ENCODE measurements at regions not wholly inside any gene's neighbourhood (a gene's known extent, or its start where the extent isn't known, plus 50 kb on each side); places are given as distances from the start of the nearest gene placed in this dataset.
"Not testable (repeated sequence)": the region's sequence is repeated elsewhere in the genome, so short reads cannot be mapped to it uniquely, and the experiment has no call there.

DNA sequence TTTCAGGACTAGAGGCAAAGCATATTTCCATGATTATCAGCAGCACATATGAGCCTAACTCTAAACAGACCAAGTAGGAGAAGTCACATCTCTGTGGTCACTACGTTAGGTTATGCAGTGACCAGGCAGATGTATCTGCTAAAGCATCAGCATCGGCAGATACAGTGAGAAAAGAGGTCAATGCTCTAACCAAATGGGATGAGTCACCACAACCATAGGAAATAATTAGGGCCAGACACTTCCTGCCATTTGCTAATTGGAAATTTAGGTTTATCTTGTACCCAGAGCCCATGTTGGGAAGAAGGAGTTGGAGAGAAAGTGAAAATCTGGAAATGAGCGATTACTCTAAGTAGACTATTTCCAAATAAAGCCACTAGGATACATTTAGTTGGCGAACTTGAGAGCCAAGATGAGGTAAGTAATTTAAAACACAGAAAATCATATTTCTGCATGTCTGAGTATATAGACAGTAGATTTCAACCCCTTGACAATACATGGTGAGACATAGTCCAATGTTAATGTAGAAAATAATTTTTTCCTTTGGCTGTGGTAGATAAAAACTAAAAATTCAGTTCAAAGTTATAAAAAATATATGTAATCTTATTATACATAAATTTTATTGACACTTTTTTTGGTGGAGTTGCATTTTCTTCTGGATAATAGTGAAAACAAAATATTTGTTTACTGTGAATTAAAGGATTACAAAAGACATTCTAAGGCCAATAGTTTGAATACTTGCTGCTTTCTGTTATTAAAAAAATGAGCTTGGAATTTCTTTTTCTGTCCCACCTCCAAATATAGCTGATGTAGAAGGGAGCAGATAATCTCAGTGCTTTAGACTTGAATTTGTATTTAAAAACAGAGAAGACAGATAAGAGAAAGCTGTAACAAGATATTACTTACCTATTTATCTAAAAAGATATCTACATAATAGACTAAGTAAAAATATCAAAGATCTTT lies 104.4 kb upstream of the CSNK1A1L start:
- DNase-seq = no peak

DNA sequence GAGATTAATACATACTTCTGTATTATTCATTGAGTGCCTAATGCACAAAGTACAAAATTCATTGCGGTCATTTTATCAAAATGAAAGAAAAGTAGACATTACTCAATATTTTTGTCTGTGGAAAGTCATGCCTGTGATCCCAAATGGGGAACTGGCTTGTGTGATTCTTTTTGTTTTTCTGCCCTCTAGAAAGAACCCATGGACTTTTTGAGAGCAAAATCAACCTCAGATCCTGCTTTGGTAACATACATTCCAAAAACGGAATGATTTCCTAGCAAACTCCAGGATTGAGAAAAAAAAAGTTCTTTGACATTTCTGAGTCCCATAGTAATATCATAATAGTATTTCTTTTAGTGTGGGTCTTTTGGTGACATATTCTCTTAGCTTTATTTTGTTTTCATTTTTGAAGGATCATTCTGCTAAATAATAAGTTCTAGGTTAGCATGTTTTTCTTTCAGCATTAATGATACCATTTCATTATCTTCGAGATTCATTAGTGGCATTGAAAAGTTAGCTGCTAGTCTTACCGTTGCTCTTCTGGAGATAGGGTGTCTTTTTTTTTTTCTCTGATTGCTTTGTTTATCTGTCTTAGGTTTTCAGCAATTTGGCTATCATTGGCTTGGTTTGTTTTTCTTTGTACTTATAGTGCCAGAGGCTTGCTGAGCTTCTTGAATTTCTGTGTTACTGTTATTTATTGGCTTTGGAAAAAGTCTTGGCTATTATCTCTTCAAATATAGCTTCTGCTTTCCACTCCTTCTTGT lies 102.4 kb upstream of the CSNK1A1L start:
- DNase-seq = no peak

DNA sequence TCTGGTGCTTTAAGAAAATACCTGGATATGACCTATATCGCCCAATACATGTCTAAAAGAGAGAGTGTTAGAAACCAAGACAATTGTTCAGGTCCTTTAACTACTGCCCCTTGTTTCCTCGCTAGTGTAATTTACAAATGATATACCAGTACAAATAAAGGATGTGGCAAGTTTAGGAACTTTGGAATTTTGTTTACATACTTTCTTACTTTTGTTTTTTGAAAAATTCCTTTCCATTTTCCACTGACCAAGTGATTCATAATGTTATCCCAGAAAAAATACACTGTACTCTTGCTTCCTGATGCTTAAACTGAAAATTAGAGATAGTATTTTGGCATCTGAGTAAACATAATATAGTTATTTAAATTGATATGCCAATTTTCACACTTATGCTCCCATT lies 96.8 kb upstream of the CSNK1A1L start:
- no peak for DNase-seq

DNA sequence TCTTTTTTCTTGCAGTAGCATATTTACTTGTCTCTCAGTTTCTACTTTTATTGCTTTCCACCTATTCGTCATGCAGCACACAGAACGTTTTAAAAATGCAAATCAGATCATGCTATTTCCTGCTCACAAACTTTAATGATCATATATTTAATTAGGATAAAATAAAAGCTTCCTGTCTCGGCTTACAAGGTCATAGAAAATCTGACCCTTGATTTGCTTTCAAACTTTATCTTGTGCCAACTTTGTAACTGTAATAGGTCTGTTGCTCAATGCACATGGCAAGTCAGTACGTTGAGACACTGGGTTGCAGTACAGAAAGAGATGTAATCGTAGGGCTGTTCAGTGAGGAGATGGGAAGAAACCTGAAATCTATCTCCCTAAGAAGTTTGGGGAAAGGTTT lies 95.6 kb upstream of the CSNK1A1L start:
- no peak for DNase-seq

DNA sequence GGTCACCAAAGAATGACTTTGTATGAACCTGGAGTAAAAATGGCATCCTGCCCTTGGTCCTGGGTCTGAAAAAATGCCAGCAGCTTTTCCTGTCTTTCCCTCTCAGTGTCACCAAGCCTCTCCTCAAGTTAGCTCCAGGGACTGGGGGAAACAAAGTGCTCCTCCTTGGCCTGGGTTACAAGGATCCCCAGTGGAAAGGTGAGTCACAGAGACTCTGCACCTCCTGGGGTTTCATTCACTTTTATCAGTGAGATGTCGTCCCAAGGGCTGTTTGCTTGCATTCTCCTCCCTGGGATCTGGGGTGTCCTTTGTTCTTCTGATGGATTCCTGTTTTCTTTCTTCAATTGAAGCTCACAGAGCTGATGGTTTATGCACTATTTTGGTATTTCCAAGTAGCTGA lies 93.2 kb upstream of the CSNK1A1L start:
- DNase-seq = no peak

DNA sequence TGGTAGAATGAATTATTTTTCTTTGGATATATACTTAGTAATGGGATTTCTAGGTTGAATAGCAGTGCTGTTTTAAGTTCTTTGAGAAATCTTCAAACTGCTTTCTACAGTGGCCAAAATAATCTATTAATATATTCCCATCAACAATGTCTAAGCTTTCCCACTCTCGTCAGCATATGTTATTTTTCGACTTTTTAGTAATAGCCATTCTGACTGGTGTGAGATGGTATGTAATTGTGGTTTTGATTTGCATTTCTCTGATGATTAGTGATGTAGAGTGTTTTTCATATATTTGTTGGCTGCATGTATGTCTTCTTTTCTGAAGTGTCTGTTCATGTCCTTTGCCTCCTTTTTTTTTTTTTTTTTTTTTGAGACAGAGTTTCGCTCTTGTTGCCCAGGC lies 90.2 kb upstream of the CSNK1A1L start:
- DNase-seq = no peak

DNA sequence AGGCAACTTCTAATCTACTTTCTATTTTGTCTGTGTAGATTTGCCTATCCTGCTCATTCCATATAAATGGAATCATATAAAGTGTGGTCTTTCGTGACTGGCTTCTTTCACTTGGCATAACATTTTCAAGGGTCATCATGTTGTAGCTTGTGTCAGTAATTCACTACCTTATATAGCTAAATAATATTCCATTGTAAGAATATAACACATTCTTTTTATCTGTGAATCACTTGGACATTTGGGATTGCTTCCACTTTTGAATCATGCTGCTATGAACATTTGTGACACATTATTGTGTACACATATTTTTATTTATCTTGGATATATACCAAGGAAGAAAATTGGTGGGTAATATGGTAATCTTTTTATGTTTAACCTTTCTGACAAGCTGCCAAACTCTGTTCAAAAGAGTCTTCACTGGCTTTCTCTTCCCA lies 89.0 kb upstream of the CSNK1A1L start:
- no peak for DNase-seq

DNA sequence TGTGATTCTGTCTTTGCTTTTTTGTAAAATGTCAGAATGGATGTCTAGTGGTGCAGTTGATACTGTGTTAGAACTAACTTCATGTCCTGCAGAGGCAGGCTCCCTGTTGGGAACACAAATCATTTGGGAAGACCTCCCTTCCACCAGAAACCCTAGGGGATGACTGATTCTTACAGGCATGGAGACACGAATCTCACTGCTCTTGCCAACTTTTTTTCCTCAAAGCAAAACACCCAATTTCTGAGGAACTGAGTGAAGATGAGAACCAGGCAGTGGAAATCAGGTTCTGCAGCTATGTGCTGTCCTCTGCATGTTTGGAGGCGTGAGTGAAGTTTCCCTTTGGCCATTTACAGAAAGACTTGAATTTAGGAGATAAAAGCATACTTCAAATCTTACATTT lies 87.5 kb upstream of the CSNK1A1L start:
- no peak for DNase-seq

DNA sequence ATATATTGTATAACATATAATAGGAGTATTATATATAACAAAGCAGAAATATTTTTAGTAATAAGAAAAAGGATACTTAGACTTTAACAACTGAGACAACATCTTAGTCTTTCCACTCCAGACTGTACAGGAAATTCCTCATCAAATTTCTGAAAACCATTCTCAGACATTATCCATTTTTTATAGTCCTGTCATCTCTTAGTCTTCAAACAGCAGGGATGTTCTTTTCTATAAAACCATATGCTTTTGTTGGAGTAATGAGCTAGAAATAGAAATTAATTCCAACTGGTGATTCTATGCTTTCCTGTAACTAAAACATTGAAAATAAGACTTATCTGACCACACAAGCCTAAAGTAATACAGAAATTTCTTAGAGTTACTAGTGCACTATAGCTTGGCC lies 82.2 kb upstream of the CSNK1A1L start:
- no peak for DNase-seq

DNA sequence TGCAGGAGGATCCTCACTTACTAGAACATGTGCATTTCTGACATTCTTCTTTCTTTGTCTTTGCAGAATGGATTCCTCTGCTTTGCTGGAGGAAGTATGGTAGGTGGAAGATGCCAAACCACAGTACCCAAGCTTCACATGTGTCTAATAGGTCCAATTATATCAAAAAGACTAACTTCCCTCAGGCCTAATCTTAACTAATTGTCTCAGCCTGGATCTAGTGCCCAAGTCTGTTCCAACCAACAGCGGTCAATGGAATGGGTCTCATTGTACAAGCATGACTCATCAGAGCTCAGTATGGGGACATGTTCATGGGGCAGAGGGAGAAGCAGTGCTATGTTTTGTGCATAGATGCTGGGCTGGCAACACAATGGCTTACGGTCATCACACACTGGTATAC lies 81.6 kb upstream of the CSNK1A1L start:
- no peak for DNase-seq

DNA sequence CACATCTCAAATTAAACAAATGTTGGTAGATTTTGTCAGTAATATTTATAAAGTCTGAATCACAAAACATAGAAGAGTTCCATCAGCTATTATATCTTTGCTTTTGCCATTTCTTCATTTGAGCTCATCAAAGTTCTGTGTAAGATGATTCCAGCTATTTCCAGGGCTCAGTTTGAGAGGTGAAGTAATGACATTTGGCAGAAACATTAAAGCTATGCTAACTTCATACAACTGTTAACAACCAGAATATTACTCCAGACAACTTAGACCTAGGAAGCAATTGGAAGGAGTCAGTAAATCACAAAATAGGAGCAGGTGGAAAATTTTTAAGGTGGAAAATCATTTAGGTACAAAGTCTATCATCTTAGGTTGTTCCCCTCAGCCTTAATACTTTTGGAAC lies 76.2 kb upstream of the CSNK1A1L start:
- DNase-seq = no peak

DNA sequence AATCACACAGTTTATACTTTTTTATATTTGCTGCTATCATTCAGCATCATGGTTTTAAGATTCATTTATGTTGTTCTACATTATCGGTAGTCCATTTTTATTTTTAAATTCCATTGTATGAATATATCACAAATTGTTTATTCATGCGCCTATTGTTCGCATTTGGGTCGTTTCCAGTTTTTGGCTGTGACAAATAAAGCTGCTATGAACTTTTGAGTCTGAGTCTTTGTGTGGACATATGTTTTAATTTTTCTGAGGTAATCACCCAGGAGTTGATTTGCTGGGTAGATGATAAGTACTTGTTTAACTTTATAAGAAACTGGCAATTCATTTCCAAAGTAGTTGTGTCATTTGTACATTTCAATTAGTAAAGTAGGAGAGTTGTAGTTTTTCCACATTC lies 74.2 kb upstream of the CSNK1A1L start:
- DNase-seq = no peak

DNA sequence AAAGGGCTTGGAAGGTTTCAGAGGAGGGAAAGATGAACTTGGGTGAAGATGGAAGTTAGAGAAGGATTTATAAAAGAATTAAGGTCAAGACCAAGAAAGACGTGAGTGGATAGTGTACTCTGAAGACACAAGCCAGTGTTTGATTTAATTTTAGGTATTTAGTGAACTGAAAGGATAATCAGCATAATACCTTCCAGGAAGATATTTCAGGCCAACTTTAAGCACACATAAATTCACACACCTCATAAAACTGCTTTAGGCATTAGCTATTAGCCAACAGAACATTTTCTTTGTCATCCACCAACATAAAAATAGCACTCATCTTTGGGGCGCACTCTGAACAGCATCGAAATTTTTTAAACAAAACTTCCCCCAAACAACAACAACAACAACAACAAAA lies 71.7 kb upstream of the CSNK1A1L start:
- DNase-seq = no peak

DNA sequence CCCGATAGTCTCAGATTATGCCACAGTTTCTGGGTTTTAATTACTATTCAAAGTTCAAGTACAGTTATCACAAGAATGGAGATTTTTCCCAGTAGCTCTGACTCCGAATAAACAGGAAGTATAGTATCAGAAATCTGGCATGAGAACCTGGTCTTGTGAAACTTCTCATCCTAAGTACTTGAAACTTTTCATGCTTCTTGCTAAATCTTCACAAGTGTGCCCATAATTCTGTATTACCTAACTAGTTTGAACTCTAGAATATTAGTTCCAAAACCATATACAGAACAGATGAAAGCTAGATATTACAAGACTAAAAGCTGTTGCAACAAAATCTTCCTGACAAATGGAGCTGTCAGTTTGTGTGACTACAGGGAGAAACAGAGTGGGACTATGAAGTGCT lies 70.5 kb upstream of the CSNK1A1L start:
- DNase-seq = no peak

DNA sequence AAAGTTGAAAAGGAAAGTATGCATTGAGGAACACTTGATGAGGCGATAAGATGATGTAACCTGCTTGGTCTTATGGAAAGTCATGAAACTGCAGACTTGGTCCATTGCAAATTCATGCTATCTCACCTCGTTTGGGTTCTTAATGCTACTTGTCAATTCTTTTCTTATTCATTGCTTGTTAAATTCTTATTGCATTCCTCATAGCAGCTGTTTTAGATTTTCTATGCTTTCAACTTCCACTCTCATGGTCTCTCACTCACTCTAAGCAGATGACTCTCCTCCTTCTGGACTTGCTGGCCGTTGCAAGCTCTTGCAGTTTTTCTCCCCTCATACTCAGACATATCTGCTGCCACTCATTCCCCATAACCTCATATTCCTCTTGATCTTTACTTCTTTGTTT lies 67.8 kb upstream of the CSNK1A1L start:
- DNase-seq = no peak

DNA sequence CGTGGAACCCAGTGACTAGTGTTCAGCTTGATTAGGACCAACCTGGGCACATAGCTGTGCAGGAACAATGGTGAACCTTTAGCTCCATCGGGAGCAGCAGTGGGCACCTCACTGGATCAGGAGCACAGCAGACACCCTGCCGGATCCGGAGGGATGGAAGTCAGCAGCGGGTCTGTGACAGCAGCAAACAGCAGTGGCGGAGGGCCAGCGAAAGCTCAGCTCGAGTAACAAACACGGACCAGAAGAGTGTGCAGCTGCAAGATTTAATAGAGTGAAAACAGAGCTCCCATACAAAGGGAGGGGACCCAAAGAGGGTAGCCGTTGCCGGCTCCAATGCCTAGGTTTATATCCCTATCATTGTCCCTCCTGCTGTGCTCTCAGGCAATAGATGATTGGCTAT lies 66.8 kb upstream of the CSNK1A1L start:
- not testable (repeated sequence) for DNase-seq

DNA sequence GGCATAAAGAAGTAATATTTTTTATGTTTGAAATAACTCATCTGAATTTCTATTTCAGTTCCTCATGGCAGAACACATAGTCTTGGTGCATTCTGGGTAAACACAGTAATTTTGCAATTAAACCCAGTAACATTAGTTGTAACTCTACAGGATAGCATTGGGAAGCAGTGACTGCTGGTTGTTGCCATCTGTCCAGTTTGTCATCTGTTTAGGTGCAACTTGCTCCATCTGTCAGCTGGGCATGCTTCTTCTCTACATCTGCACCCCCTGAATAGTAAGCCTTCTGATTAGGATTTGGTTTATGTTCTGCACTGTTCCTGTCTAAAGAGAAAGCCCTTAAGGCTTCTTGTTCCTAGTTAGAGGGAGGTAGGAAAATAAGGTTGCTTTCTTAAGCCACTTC lies 63.5 kb upstream of the CSNK1A1L start:
- DNase-seq = no peak

DNA sequence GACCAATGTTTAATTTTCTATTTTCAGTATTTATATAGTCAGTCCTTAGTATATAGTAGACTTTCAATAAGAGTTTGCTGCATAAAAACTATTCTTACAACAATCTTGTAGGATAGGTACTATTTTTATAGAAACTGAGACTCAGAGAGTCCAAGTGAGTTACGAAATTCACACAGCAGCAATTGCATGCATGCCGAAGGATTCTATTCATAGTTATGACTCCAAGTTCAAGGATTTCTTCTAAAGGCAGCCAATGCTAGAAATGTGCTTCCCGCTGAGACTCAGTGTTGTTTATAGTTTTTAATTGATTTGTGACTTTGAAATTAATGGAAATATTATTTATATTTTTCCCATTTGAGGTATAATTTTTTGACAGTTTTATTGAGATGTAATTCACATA lies 62.7 kb upstream of the CSNK1A1L start:
- no peak for DNase-seq

DNA sequence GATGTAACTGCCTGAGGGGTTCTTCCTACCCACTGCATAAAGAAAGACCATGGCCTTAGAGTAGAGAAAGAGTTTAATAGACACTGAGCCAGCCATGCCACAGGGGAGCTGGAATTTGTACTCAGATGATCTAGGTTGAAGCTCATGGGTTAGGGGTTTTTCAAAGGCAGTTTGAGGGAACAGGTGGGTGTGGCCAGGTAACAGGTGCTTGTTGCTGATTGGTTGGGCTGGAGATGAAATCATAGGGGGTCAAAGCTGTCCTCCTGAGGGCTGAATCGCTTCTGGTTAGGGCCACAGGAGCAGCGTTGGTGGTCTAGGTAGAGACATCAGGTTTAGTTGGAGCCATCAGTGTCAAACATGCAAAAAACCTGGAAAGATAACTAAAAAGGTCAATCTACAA lies 59.2 kb upstream of the CSNK1A1L start:
- DNase-seq = no peak

DNA sequence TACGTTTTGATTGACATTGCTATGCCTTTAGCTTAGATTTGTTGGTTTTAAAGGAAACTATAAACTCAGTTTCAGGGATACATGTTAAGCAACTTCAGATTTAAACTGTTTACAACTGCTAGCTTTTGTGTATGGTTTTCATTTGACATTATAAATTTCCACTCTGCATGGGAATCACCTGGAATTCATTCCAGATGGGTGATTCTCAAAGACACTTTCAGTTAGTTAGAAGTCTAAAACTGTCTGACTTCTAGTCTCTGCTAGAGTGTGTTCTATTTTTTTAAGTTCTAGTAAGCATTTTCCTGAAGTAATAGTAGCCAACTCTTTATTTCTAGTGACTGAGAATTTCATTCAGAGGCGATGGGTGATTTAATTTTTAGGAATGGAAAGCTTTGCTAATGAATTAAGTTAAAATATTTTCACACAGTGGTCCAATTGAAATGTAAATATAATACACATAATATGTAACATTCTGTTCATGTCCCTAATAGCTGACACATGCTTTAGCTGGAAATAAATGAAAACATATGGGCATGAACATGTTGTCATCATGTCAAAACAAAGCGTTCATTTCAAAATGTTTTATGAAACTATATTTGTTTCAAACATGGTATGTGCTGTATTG lies 58.3 kb upstream of the CSNK1A1L start:
- DNase-seq = no peak

DNA sequence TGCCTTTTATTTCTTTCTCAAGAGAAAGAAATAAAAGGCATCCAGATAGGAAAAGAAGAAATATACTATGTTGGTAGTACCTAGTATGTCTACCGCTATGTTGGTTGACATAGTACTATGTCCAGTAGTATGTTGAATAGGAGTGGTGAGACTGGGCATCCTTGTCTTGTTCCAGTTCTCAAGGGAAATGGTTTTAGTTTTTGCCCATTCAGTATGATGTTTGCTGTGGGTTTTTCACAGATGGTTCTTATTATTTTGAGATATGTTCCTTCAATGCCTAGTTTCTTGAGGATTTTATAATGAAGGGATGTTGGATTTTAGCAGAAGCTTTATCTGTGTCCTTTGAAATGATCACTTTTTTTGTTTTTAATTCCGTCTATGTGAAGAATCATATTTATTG lies 53.0 kb upstream of the CSNK1A1L start:
- no peak for DNase-seq

DNA sequence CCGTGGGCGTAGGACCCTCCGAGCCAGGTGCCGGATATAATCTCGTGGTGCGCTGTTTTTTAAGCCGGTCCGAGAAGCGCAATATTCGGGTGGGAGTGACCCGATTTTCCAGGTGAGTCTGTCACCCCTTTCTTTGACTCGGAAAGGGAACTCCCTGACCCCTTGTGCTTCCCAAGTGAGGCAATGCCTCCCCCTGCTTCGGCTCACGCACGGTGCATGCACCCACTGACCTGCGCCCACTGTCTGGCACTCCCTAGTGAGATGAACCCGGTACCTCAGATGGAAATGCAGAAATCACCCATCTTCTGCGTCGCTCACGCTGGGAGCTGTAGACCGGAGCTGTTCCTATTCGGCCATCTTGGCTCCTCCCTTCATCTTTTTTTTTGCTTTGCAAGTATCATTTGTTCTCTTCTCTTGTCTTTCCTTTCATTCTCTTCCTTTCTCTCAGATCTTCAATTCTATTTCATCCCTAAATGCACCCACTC lies 50.2 kb upstream of the CSNK1A1L start:
- not testable (repeated sequence) for DNase-seq

Data from hematopoietic multipotent progenitor cell treated with erythropoietin and hydrocortisone succinate and interleukin-3 and kit ligand, for 6 days (in vitro differentiated cells).